BLaER1 (cell line): ENCODE measurements at regions not wholly inside any gene's neighbourhood (a gene's known extent, or its start where the extent isn't known, plus 50 kb on each side); places are given as distances from the start of the nearest gene placed in this dataset.

Experiments used
- H3K27ac ChIP-seq: shearing (Covaris generic); formaldehyde crosslinking; 2 replicates; pipeline ENCODE4 v1.8.1; 2022
- H3K27me3 ChIP-seq: shearing (Covaris generic); formaldehyde crosslinking; 2 replicates; pipeline ENCODE4 v1.8.1; 2022
- H3K36me3 ChIP-seq: shearing (Covaris generic); formaldehyde crosslinking; 2 replicates; pipeline ENCODE4 v1.8.1; 2022
- H3K4me1 ChIP-seq: shearing (Covaris generic); formaldehyde crosslinking; 2 replicates; pipeline ENCODE4 v1.8.1; 2022
- H3K4me2 ChIP-seq: shearing (Covaris generic); formaldehyde crosslinking; 2 replicates; pipeline ENCODE4 v1.8.1; 2022
- H3K4me3 ChIP-seq: shearing (Covaris generic); formaldehyde crosslinking; 2 replicates; pipeline ENCODE4 v1.8.1; 2022
- H3K9ac ChIP-seq: shearing (Covaris generic); formaldehyde crosslinking; 2 replicates; pipeline ENCODE4 v1.8.1; 2022
- H3K9me3 ChIP-seq: shearing (Covaris generic); formaldehyde crosslinking; 2 replicates; pipeline ENCODE4 v1.8.1; 2022
- H4K20me1 ChIP-seq: shearing (Covaris generic); formaldehyde crosslinking; 2 replicates; pipeline ENCODE4 v1.8.1; 2022
- Cebpa-rat ChIP-seq: shearing (Covaris generic); IDR thresholded peaks from 2 replicates; pipeline ENCODE4 v1.8.1; 2022

GRCh38 chr4:14132301-14132700 is 504.8 kb upstream of the BOD1L1 start:
- Histone ChIP-seq H3K36me3 (no peaks in the 10 kb centered on the region), H3K9me3 (no peaks in the 10 kb centered on the region), H3K27me3 (no peaks in the 10 kb centered on the region)

GRCh38 chr4:14138106-14138505 is 510.6 kb upstream of the BOD1L1 start:
- Histone ChIP-seq H3K36me3 (no peaks in the 10 kb centered on the region), H3K4me3 (no peak overlapping the region), H3K27me3 (no peaks in the 10 kb centered on the region), H3K9ac (no peak overlapping the region), H3K4me1 (no peaks in the 10 kb centered on the region), H3K4me2 (no peak overlapping the region), H3K9me3 (no peaks in the 10 kb centered on the region), H4K20me1 (no peaks in the 10 kb centered on the region), H3K27ac (no peak overlapping the region)
- no peak for TF ChIP-seq Cebpa-rat

More at GRCh38 chr4:14132301-14132700, 504.8 kb upstream of the BOD1L1 start:
- no peak overlapping the region for H3K27ac ChIP-seq
- no peaks in the 10 kb centered on the region for H3K4me1 ChIP-seq
- no peak overlapping the region for H3K4me2 ChIP-seq
- H3K9ac ChIP-seq, result no peak overlapping the region
- no peaks in the 10 kb centered on the region for H4K20me1 ChIP-seq
- H3K4me3 ChIP-seq, result no peak overlapping the region
- TF ChIP-seq Cebpa-rat, result no peak

- Histone ChIP-seq H3K4me3 (no peak overlapping the region), H3K27ac (no peak overlapping the region), H3K9me3 (no peaks in the 10 kb centered on the region), H3K4me1 (no peaks in the 10 kb centered on the region), H3K4me2 (no peak overlapping the region), H4K20me1 (no peaks in the 10 kb centered on the region), H3K27me3 (no peaks in the 10 kb centered on the region), H3K36me3 (no peaks in the 10 kb centered on the region), H3K9ac (no peak overlapping the region)
- no peak for TF ChIP-seq Cebpa-rat
Measured at GRCh38 chr4:14143892-14144291, 516.4 kb upstream of the BOD1L1 start.

GRCh38 chr4:14149176-14150053 is 521.9 kb upstream of the BOD1L1 start:
- no peak for TF ChIP-seq Cebpa-rat
- Histone ChIP-seq H3K36me3 (no peaks in the 10 kb centered on the region), H3K27ac (no peak overlapping the region), H4K20me1 (no peaks in the 10 kb centered on the region), H3K4me3 (no peak overlapping the region), H3K9me3 (no peaks in the 10 kb centered on the region), H3K27me3 (no peaks in the 10 kb centered on the region), H3K4me1 (no peaks in the 10 kb centered on the region), H3K9ac (no peak overlapping the region), H3K4me2 (no peak overlapping the region)

- Histone ChIP-seq H3K4me2 (no peak overlapping the region), H3K4me1 (no peaks in the 10 kb centered on the region), H3K27me3 (no peaks in the 10 kb centered on the region), H3K9ac (no peak overlapping the region), H3K36me3 (no peaks in the 10 kb centered on the region), H3K9me3 (no peaks in the 10 kb centered on the region), H4K20me1 (no peaks in the 10 kb centered on the region), H3K27ac (no peak overlapping the region), H3K4me3 (no peak overlapping the region)
- no peak for TF ChIP-seq Cebpa-rat
Measured at GRCh38 chr4:14151101-14151500, 523.6 kb upstream of the BOD1L1 start.

- no peaks in the 10 kb centered on the region for H3K9me3 ChIP-seq
Measured at GRCh38 chr4:14152834-14153519, 525.5 kb upstream of the BOD1L1 start.

GRCh38 chr4:14155803-14156202 is 528.3 kb upstream of the BOD1L1 start:
- Histone ChIP-seq H3K9ac (no peak overlapping the region), H3K4me2 (no peak overlapping the region), H3K27me3 (no peaks in the 10 kb centered on the region), H4K20me1 (no peaks in the 10 kb centered on the region), H3K36me3 (no peaks in the 10 kb centered on the region), H3K4me1 (no peaks in the 10 kb centered on the region), H3K9me3 (no peaks in the 10 kb centered on the region), H3K4me3 (no peak overlapping the region), H3K27ac (no peak overlapping the region)
- no peak for TF ChIP-seq Cebpa-rat

More at GRCh38 chr4:14152834-14153519, 525.5 kb upstream of the BOD1L1 start:
- no peak overlapping the region for H3K4me2 ChIP-seq
- H3K27ac ChIP-seq, result no peak overlapping the region
- H3K4me1 ChIP-seq, result no peaks in the 10 kb centered on the region
- H4K20me1 ChIP-seq, result no peaks in the 10 kb centered on the region
- no peaks in the 10 kb centered on the region for H3K27me3 ChIP-seq
- H3K36me3 ChIP-seq, result no peaks in the 10 kb centered on the region
- H3K9ac ChIP-seq, result no peak overlapping the region
- no peak for TF ChIP-seq Cebpa-rat
- no peak overlapping the region for H3K4me3 ChIP-seq

- Histone ChIP-seq H3K4me2 (no peak overlapping the region), H3K27ac (no peak overlapping the region), H3K27me3 (no peaks in the 10 kb centered on the region), H3K9me3 (no peaks in the 10 kb centered on the region), H3K4me1 (no peaks in the 10 kb centered on the region), H3K4me3 (no peak overlapping the region), H3K9ac (no peak overlapping the region), H4K20me1 (no peaks in the 10 kb centered on the region), H3K36me3 (no peaks in the 10 kb centered on the region)
- no peak for TF ChIP-seq Cebpa-rat
Measured at GRCh38 chr4:14157262-14157661, 529.7 kb upstream of the BOD1L1 start.

GRCh38 chr4:14165222-14165920 is 537.8 kb upstream of the BOD1L1 start:
- peak overlapping the region; percentile 24; the same call in 1 of the 2 replicates for H3K4me2 ChIP-seq

More at GRCh38 chr4:14165222-14165920, 537.8 kb upstream of the BOD1L1 start:
- Histone ChIP-seq H3K36me3 (no peaks in the 10 kb centered on the region), H3K4me3 (no peak overlapping the region), H3K4me1 (peaks cover 12% of the 10 kb centered on the region; the same call in 1 of the 2 replicates), H3K27me3 (no peaks in the 10 kb centered on the region), H3K9ac (no peak overlapping the region), H3K9me3 (no peaks in the 10 kb centered on the region), H4K20me1 (no peaks in the 10 kb centered on the region), H3K27ac (no peak overlapping the region)
- TF ChIP-seq Cebpa-rat, result no peak
